Activated CD4-positive, alpha-beta T cell treated with anti-CD3 and anti-CD28 coated beads for 36 hours (primary cell): ENCODE measurements at regions not wholly inside any gene's neighbourhood (a gene's known extent, or its start where the extent isn't known, plus 50 kb on each side); places are given as distances from the start of the nearest gene placed in this dataset.

ENCODE experiments used
- ATAC-seq: fragments of 200-7000 bp; cut with Tn5 transposase; one replicate; pipeline ENCODE4 v1.10.0; 2021; ENCODE audit warnings: mild to moderate bottlenecking, moderate library complexity
- CTCF ChIA-PET: fragments of 350-600 bp; sonication (Branson Sonifier 250); formaldehyde crosslinking; loops from one replicate; lab custom pipeline; 2021; ENCODE audit warnings: antibody characterized with exemption; lab: Charles Lee
- POLR2A ChIA-PET: fragments of 350-600 bp; sonication (Branson Sonifier 250); formaldehyde crosslinking; loops from one replicate; lab custom pipeline; 2021; ENCODE audit warnings: antibody characterized with exemption, inconsistent platforms; lab: Charles Lee
- DNase-seq: peaks from one replicate; pipeline ENCODE4 v3.0.0-alpha.2; 2020
- H3K27ac Mint-ChIP-seq: one replicate; pipeline ENCODE4 v1.8.0; 2021; ENCODE audit warnings: mixed read lengths
- H3K27me3 Mint-ChIP-seq: one replicate; pipeline ENCODE4 v1.8.0; 2021; ENCODE audit warnings: mixed read lengths
- H3K36me3 Mint-ChIP-seq: one replicate; pipeline ENCODE4 v1.8.0; 2021; ENCODE audit warnings: low read depth, mixed read lengths
- H3K4me1 Mint-ChIP-seq: one replicate; pipeline ENCODE4 v1.8.0; 2021; ENCODE audit warnings: mixed read lengths
- H3K4me3 Mint-ChIP-seq: one replicate; pipeline ENCODE4 v1.8.0; 2021; ENCODE audit warnings: mild to moderate bottlenecking, moderate library complexity, mixed read lengths
- H3K9me3 Mint-ChIP-seq: one replicate; pipeline ENCODE4 v1.8.0; 2021; ENCODE audit warnings: low read depth, mixed read lengths
- intact Hi-C, 2 experiments: fragments of 100-400 bp; cut with DNase I in 1 of 2; cut with micrococcal nuclease in 1 of 2; formaldehyde crosslinking; loops; one replicate each; pipeline versions ENCODE4 v1.14.2 to v1.15.1; 2022 to 2024; cut with DNase I, micrococcal nuclease

GRCh38 chr16:79982361-79982760, 381.8 kb upstream of the MAF start:
- intact Hi-C loops = no loop called here
- H3K27ac Mint-ChIP-seq = no peak overlapping the region
- ATAC-seq (no peak), DNase-seq (no peak)
- H3K36me3 Mint-ChIP-seq = no peaks in the 10 kb centered on the region
- H3K4me1 Mint-ChIP-seq = no peaks in the 10 kb centered on the region
- ChIA-PET POLR2A (no interaction called here), CTCF (no interaction called here)
- H3K4me3 Mint-ChIP-seq = no peak overlapping the region
- H3K9me3 Mint-ChIP-seq = no peaks in the 10 kb centered on the region
- peaks cover 4% of the 10 kb centered on the region for H3K27me3 Mint-ChIP-seq

- H3K36me3 Mint-ChIP-seq = no peaks in the 10 kb centered on the region
- H3K4me1 Mint-ChIP-seq = no peaks in the 10 kb centered on the region
- no peak for DNase-seq
- H3K27me3 Mint-ChIP-seq = peaks cover 4% of the 10 kb centered on the region
- no peak overlapping the region for H3K27ac Mint-ChIP-seq
- CTCF ChIA-PET = no interaction called here
- POLR2A ChIA-PET = no interaction called here
- intact Hi-C loops = no loop called here
- no peak for ATAC-seq
- no peak overlapping the region for H3K4me3 Mint-ChIP-seq
- H3K9me3 Mint-ChIP-seq = no peaks in the 10 kb centered on the region
Observed at GRCh38 chr16:79981814-79982213, 381.3 kb upstream of the MAF start.

DNA sequence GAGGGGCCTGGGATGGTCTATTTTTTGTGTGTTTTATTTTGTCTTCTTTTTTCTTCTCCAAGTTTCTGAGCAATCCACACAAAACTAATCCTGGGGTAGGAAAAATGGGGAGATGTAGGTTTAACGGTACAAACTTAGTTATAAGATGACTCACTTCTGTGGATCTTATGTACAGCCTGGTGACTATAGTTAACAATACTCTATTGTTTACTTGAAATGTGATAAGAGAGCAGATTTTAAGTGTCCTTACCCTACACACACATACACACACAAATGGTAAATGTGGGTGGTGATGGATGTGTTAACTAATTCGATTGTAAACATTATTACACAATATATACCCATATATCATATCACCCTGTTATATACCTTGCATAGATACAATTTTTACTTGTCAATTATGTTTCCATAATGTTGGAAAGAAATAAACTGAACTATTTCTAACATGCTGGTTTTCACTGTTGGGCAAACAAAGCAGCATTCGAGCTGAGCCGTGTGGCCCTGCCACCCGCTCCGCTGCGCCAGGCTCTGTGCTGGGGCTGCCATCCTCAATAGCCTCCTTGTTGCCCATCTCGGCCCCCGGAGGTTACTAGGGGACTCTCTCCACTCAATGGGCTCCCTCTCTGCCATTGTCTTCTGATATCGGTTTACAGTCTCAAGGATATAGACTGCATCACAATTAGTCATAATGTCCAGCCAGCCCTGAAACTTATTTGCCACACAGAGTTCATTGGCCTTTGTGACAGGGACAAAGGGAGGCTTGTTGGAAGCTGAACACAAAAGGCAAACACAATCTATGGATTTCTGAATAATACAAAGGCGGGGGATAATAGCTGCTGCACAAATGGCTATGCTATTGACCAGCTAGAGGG, 380.3 kb upstream of the MAF start:
- intact Hi-C loops = no loop called here
- no peak overlapping the region for H3K4me3 Mint-ChIP-seq
- no peaks in the 10 kb centered on the region for H3K4me1 Mint-ChIP-seq
- peaks cover 4% of the 10 kb centered on the region for H3K27me3 Mint-ChIP-seq
- H3K27ac Mint-ChIP-seq = no peak overlapping the region
- no peaks in the 10 kb centered on the region for H3K9me3 Mint-ChIP-seq
- no peaks in the 10 kb centered on the region for H3K36me3 Mint-ChIP-seq
- ATAC-seq = no peak
- no peak for DNase-seq
- ChIA-PET CTCF (interaction anchor here (0.6 kb wide), 1 partner anchor 81 kb away, joined by 3 read pairs; no protein-coding TSS in a partner anchor), POLR2A (no interaction called here)

DNA sequence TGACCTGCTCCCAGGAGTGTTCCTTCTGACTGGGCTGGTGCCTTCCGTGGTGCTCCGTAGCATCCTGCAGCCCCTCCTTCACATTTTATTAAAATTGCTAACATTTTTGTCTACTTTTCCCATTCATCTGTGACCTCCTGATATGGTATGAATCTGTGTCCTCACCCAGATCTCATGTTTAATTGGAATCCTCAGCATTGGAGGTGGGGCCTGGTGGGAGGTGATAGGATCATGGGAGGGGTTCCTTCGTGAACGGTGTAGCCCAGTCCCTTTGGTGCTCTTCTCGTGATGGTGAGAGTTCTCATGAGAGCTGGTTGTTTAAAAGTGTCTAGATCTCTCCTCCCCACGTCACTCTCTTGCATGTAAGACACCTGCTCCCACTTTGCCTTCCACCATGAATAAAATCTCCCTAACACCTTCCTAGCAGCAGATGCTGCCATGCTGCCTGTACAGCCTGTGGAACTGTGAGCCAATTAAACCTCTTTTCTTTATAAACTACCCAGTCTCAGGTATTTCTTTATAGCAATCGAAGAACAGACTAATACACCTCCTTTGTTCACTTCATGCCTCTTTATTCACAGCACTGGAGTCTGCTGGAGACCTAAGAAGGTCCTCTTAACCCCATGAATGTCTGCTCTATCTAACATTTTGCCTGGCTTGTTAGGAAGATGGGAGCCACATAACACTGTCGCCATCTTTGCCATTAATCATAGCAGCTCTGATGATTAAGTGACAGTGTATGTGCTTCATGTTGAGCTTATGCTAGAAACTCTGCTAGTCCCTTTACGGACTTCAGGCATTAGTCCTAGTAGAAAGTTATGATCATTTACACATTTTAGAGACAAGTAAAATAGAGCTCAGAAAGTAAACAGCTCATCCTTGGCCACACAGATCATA, 377.7 kb upstream of the MAF start:
- Mint-ChIP-seq H3K9me3 (no peaks in the 10 kb centered on the region), H3K27me3 (peaks cover 4% of the 10 kb centered on the region), H3K4me1 (no peaks in the 10 kb centered on the region), H3K27ac (no peak overlapping the region), H3K36me3 (no peaks in the 10 kb centered on the region), H3K4me3 (no peak overlapping the region)
- DNase-seq (no peak), ATAC-seq (no peak)
- ChIA-PET POLR2A (no interaction called here), CTCF (no interaction called here)
- intact Hi-C loops = no loop called here

GRCh38 chr16:79973320-79973719, 372.8 kb upstream of the MAF start:
- Mint-ChIP-seq H3K9me3 (no peaks in the 10 kb centered on the region), H3K36me3 (no peaks in the 10 kb centered on the region), H3K27ac (no peak overlapping the region), H3K4me1 (no peaks in the 10 kb centered on the region), H3K27me3 (peaks cover 4% of the 10 kb centered on the region), H3K4me3 (no peak overlapping the region)
- ATAC-seq (no peak), DNase-seq (no peak)
- CTCF ChIA-PET = no interaction called here
- POLR2A ChIA-PET = no interaction called here
- intact Hi-C loops = no loop called here

- ChIA-PET POLR2A (no interaction called here), CTCF (no interaction called here)
- DNase-seq = no peak
- peaks cover 2% of the 10 kb centered on the region for H3K27me3 Mint-ChIP-seq
- no peaks in the 10 kb centered on the region for H3K36me3 Mint-ChIP-seq
- H3K4me3 Mint-ChIP-seq = no peak overlapping the region
- intact Hi-C loops = no loop called here
- H3K4me1 Mint-ChIP-seq = no peaks in the 10 kb centered on the region
- no peaks in the 10 kb centered on the region for H3K9me3 Mint-ChIP-seq
- no peak overlapping the region for H3K27ac Mint-ChIP-seq
- ATAC-seq = no peak
Observed at GRCh38 chr16:79972053-79972704, 371.6 kb upstream of the MAF start.

- no peak overlapping the region for H3K4me3 Mint-ChIP-seq
- no peaks in the 10 kb centered on the region for H3K4me1 Mint-ChIP-seq
- CTCF ChIA-PET = interaction anchor here (0.6 kb wide), 1 partner anchor 149 kb away, joined by 4 read pairs; no protein-coding TSS in a partner anchor
- H3K27me3 Mint-ChIP-seq = peaks cover 7% of the 10 kb centered on the region
- intact Hi-C loops = no loop called here
- POLR2A ChIA-PET = no interaction called here
- no peak overlapping the region for H3K27ac Mint-ChIP-seq
- no peaks in the 10 kb centered on the region for H3K36me3 Mint-ChIP-seq
- no peak for ATAC-seq
- H3K9me3 Mint-ChIP-seq = no peaks in the 10 kb centered on the region
- no peak for DNase-seq
Observed at GRCh38 chr16:79971237-79971572, 370.7 kb upstream of the MAF start.

DNA sequence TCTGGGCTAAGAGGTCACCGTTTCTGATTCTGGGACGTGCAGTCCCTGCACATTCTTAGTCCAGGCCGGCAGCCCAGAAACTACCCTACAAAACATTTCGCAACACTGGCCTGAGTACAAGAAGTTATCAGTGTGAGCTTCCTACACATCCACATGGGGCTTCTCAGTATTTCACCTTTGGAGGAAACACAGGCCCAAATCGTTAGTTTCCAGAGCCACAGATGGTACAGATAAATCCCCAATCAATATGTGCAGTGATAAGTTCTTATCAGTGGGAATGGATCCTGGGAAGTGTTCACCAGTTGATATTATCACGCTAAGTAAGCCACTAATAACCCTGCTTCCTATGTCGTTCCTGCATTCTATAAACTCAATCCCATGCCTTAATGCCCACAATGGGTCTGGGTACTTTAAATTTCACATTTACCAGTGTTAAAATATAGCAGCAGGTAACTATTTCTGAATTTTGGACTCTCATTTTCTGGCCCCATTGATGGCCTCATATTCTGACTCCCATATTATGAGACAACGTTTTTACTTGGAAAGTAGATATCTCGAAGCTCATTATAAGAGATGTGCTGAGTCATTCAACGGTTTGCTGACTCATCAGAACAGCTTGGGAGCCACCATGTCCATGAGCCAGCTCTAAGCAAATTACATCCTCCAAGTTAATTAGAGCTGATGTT, 370.2 kb upstream of the MAF start:
- no peak for DNase-seq
- Mint-ChIP-seq H3K4me3 (no peak overlapping the region), H3K9me3 (no peaks in the 10 kb centered on the region), H3K27ac (no peak overlapping the region), H3K4me1 (no peaks in the 10 kb centered on the region), H3K27me3 (peaks cover 8% of the 10 kb centered on the region), H3K36me3 (no peaks in the 10 kb centered on the region)
- POLR2A ChIA-PET = no interaction called here
- intact Hi-C loops = no loop called here
- CTCF ChIA-PET = interaction anchor here (0.6 to 0.8 kb wide), 3 partner anchors 28 to 1063 kb away, joined by 3 to 4 read pairs (median 4); no protein-coding TSS in a partner anchor
- ATAC-seq = no peak

DNA sequence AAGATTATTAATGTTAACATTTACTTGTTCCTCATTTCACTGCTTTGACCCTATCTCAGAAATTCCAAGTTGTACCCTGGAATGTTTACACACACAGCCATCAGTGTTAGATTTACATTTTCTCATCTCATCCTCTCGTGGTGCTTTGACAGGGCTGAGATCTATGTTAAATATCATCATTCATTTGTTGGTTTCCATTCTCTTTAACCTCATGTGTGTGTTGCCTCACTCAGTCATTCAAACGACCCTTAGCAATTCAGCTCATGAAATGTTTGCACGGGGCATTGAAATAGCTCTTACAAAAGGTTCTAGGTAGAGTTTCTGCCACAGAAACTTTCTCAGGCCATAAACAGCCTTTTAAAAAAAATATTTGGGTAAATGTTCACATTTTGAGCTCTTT, 369.6 kb upstream of the MAF start:
- H3K9me3 Mint-ChIP-seq = no peaks in the 10 kb centered on the region
- no peak overlapping the region for H3K4me3 Mint-ChIP-seq
- H3K4me1 Mint-ChIP-seq = no peaks in the 10 kb centered on the region
- DNase-seq (no peak), ATAC-seq (no peak)
- ChIA-PET POLR2A (no interaction called here), CTCF (interaction anchor here (0.6 to 0.8 kb wide), 3 partner anchors 27 to 1064 kb away, joined by 3 to 4 read pairs (median 3); no protein-coding TSS in a partner anchor)
- peaks cover 8% of the 10 kb centered on the region for H3K27me3 Mint-ChIP-seq
- intact Hi-C loops = no loop called here
- no peaks in the 10 kb centered on the region for H3K36me3 Mint-ChIP-seq
- no peak overlapping the region for H3K27ac Mint-ChIP-seq

DNA sequence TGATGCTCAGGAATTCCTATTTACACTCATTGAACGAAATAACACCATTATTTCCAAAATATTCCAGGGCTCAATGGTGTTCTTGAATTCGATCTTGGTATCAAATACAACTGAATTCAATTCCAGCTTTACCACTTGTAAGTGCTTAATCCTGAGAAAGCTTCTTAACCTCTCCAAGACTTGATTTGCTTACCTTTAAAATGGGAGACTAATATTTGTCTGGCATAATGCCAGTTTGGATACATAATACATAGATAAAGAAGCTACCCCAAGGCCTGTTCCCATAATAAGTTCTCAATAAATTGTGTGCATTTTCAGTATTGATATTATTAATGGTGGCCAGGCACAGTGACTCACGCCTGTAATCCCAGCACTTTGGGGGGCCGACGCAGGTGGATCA, 368.9 kb upstream of the MAF start:
- intact Hi-C loops = no loop called here
- no peak for ATAC-seq
- Mint-ChIP-seq H3K4me3 (no peak overlapping the region), H3K36me3 (no peaks in the 10 kb centered on the region), H3K27ac (no peak overlapping the region), H3K27me3 (peaks cover 8% of the 10 kb centered on the region), H3K9me3 (no peaks in the 10 kb centered on the region), H3K4me1 (no peaks in the 10 kb centered on the region)
- CTCF ChIA-PET = interaction anchor here (0.6 kb wide), 1 partner anchor 393 kb away, joined by 3 read pairs; no protein-coding TSS in a partner anchor
- POLR2A ChIA-PET = interaction anchor here (0.9 kb wide), 1 partner anchor 25 kb away, joined by 3 read pairs; no protein-coding TSS in a partner anchor
- DNase-seq = no peak

GRCh38 chr16:79966226-79966625, 365.7 kb upstream of the MAF start:
- intact Hi-C loops = no loop called here
- CTCF ChIA-PET = interaction anchor here (0.6 kb wide), 1 partner anchor 1266 kb away, joined by 3 read pairs; no protein-coding TSS in a partner anchor
- Mint-ChIP-seq H3K9me3 (peaks cover 6% of the 10 kb centered on the region), H3K36me3 (no peaks in the 10 kb centered on the region), H3K27ac (no peak overlapping the region), H3K27me3 (peaks cover 11% of the 10 kb centered on the region), H3K4me3 (no peak overlapping the region), H3K4me1 (no peaks in the 10 kb centered on the region)
- DNase-seq = no peak
- POLR2A ChIA-PET = no interaction called here
- ATAC-seq = no peak
